ENCODE measurements at regions not wholly inside any gene's neighbourhood (a gene's known extent, or its start where the extent isn't known, plus 50 kb on each side); places are given as distances from the start of the nearest gene placed in this dataset.
A peak's percentile ranks its signal among the peaks of the same experiment; 100 is the strongest.
"Not testable (repeated sequence)": the region's sequence is repeated elsewhere in the genome, so short reads cannot be mapped to it uniquely, and the experiment has no call there.

- DNase-seq (ENCODE audit: low read depth): not testable (repeated sequence)
Measured at GRCh38 chr17:30712859-30713258, 111.6 kb downstream of the CRLF3 start.

GRCh38 chr17:30711626-30712507 lies 112.6 kb downstream of the CRLF3 start:
- DNase-seq (ENCODE audit: low read depth): not testable (repeated sequence)

- DNase-seq (ENCODE audit: low read depth): not testable (repeated sequence)
Measured at GRCh38 chr17:30711176-30711575, 113.3 kb downstream of the CRLF3 start.

- DNase-seq (ENCODE audit: low read depth): not testable (repeated sequence)
Measured at GRCh38 chr17:30710276-30711088, 114.0 kb downstream of the CRLF3 start.

GRCh38 chr17:30709561-30710275 lies 114.8 kb downstream of the CRLF3 start:
- DNase-seq (ENCODE audit: low read depth): not testable (repeated sequence)

GRCh38 chr17:30709096-30709495 lies 115.4 kb downstream of the CRLF3 start:
- DNase-seq (ENCODE audit: low read depth): peak; percentile 11

GRCh38 chr17:30708241-30709078 lies 116.0 kb downstream of the CRLF3 start:
- DNase-seq (ENCODE audit: low read depth): peak; percentile 62

GRCh38 chr17:30707724-30708240 lies 116.7 kb downstream of the CRLF3 start:
- DNase-seq (ENCODE audit: low read depth): not testable (repeated sequence)

- DNase-seq (ENCODE audit: low read depth): not testable (repeated sequence)
Measured at GRCh38 chr17:30706461-30707335, 117.8 kb downstream of the CRLF3 start.

- DNase-seq (ENCODE audit: low read depth): not testable (repeated sequence)
Measured at GRCh38 chr17:30706004-30706403, 118.5 kb downstream of the CRLF3 start.

- no peak for DNase-seq (ENCODE audit: low read depth)
Measured at GRCh38 chr17:30701498-30701989, 122.9 kb downstream of the CRLF3 start.

- not testable (repeated sequence) for DNase-seq (ENCODE audit: low read depth)
Measured at GRCh38 chr17:30700833-30701232, 123.7 kb downstream of the CRLF3 start.

GRCh38 chr17:30697619-30698460 lies 126.7 kb downstream of the CRLF3 start:
- DNase-seq (ENCODE audit: low read depth): peak; percentile 46

- no peak for DNase-seq (ENCODE audit: low read depth)
Measured at GRCh38 chr17:30696234-30696633, 128.3 kb downstream of the CRLF3 start.

GRCh38 chr17:30695265-30695811 lies 129.2 kb downstream of the CRLF3 start:
- not testable (repeated sequence) for DNase-seq (ENCODE audit: low read depth)

- not testable (repeated sequence) for DNase-seq (ENCODE audit: low read depth)
Measured at GRCh38 chr17:30693772-30694171, 130.7 kb downstream of the CRLF3 start.

- DNase-seq (ENCODE audit: low read depth): not testable (repeated sequence)
Measured at GRCh38 chr17:30689266-30690000, 135.1 kb downstream of the CRLF3 start.
